WTC11 (cell line): ENCODE measurements at regions not wholly inside any gene's neighbourhood (a gene's known extent, or its start where the extent isn't known, plus 50 kb on each side); places are given as distances from the start of the nearest gene placed in this dataset.

Source experiments
- CBFB ChIP-seq: sonication (generic); formaldehyde crosslinking; IDR thresholded peaks from 2 replicates; pipeline ENCODE4 v1.8.1; 2022; ENCODE audit warnings: mild to moderate bottlenecking, low read depth, missing genetic modification reagents
- CTCF ChIP-seq: fragments of 200-600 bp; IDR thresholded peaks from 2 replicates; pipeline ENCODE4 v1.8.0; 2022; ENCODE audit warnings: antibody characterized with exemption
- GABPB1 ChIP-seq: sonication (generic); formaldehyde crosslinking; IDR thresholded peaks from 2 replicates; pipeline ENCODE4 v1.8.1; 2023; ENCODE audit warnings: mild to moderate bottlenecking, missing genetic modification reagents
- HMGXB4 ChIP-seq: sonication (generic); formaldehyde crosslinking; IDR thresholded peaks from 2 replicates; pipeline ENCODE4 v1.8.1; 2023; ENCODE audit warnings: mild to moderate bottlenecking, moderate library complexity, missing genetic modification reagents
- NR3C1 ChIP-seq: sonication (generic); formaldehyde crosslinking; conservative IDR thresholded peaks from 2 replicates; pipeline ENCODE4 v1.8.1; 2023; ENCODE audit warnings: low read depth, mild to moderate bottlenecking, missing genetic modification reagents
- PREB ChIP-seq: sonication (generic); formaldehyde crosslinking; IDR thresholded peaks from 2 replicates; pipeline ENCODE4 v1.8.1; 2022; ENCODE audit warnings: mild to moderate bottlenecking, missing genetic modification reagents, moderate library complexity, borderline replicate concordance
- ZBTB43 ChIP-seq: sonication (generic); formaldehyde crosslinking; IDR thresholded peaks from 2 replicates; pipeline ENCODE4 v1.8.1; 2023; ENCODE audit warnings: mild to moderate bottlenecking, missing genetic modification reagents
- ZNF232 ChIP-seq: sonication (generic); formaldehyde crosslinking; IDR thresholded peaks from 2 replicates; pipeline ENCODE4 v1.8.0; 2022; ENCODE audit warnings: mild to moderate bottlenecking, missing genetic modification reagents
- TF ChIP-seq, protein P1 (sequence below): sonication (generic); formaldehyde crosslinking; IDR thresholded peaks from 2 replicates; pipeline ENCODE4 v1.8.0; 2022; ENCODE audit warnings: mild to moderate bottlenecking, missing genetic modification reagents

GRCh38 chr2:217117523-217117922 lies 257.7 kb upstream of the TNP1 start:
- TF ChIP-seq GABPB1 (CRISPR knock-in tag): no peak
- TF ChIP-seq ZNF232 (CRISPR knock-in tag): no peak
- TF ChIP-seq, protein P1, sequence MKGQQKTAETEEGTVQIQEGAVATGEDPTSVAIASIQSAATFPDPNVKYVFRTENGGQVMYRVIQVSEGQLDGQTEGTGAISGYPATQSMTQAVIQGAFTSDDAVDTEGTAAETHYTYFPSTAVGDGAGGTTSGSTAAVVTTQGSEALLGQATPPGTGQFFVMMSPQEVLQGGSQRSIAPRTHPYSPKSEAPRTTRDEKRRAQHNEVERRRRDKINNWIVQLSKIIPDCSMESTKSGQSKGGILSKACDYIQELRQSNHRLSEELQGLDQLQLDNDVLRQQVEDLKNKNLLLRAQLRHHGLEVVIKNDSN: no peak
- TF ChIP-seq CTCF: no peak
- no peak for TF ChIP-seq CBFB (CRISPR knock-in tag)
- no peak for TF ChIP-seq NR3C1 (CRISPR knock-in tag)
- no peak for TF ChIP-seq ZBTB43 (CRISPR knock-in tag)
- TF ChIP-seq HMGXB4 (CRISPR knock-in tag): no peak
- TF ChIP-seq PREB (CRISPR knock-in tag): no peak
